Type B pancreatic cell (in vitro differentiated cells): ENCODE measurements at regions not wholly inside any gene's neighbourhood (a gene's known extent, or its start where the extent isn't known, plus 50 kb on each side); places are given as distances from the start of the nearest gene placed in this dataset.

Experiments used
- DNase-seq: peaks from one replicate; pipeline ENCODE4 v3.0.0; 2021; ENCODE audit warnings: mixed read lengths; ENCODE audit not compliant: unreplicated experiment; ENCODE audit errors: extremely low spot score
- H3K27ac Mint-ChIP-seq: 2 replicates; pipeline ENCODE4 v1.8.0; 2021; ENCODE audit warnings: mild to moderate bottlenecking, mixed read lengths
- H3K27me3 Mint-ChIP-seq: 2 replicates; pipeline ENCODE4 v1.8.0; 2021; ENCODE audit warnings: mixed read lengths
- H3K36me3 Mint-ChIP-seq: 2 replicates; pipeline ENCODE4 v1.8.0; 2021; ENCODE audit warnings: mixed read lengths
- H3K4me1 Mint-ChIP-seq: one replicate; pipeline ENCODE4 v1.8.0; 2021; ENCODE audit warnings: mixed read lengths; ENCODE audit not compliant: unreplicated experiment
- H3K4me3 Mint-ChIP-seq: 2 replicates; pipeline ENCODE4 v1.8.0; 2021; ENCODE audit warnings: mild to moderate bottlenecking, mixed read lengths
- H3K9me3 Mint-ChIP-seq: 2 replicates; pipeline ENCODE4 v1.8.0; 2021; ENCODE audit warnings: mixed read lengths
- CTCF ChIP-seq: fragments of 200-600 bp; sonication (generic); conservative IDR thresholded peaks from 2 replicates; pipeline ENCODE4 v1.5.0; 2021; ENCODE audit warnings: antibody characterized with exemption, mild to moderate bottlenecking

- Mint-ChIP-seq H3K4me3 (no peak overlapping the region), H3K27me3 (peaks cover 18% of the 10 kb centered on the region), H3K9me3 (no peaks in the 10 kb centered on the region), H3K36me3 (no peaks in the 10 kb centered on the region), H3K4me1 (no peaks in the 10 kb centered on the region), H3K27ac (no peak overlapping the region)
- DNase-seq = no peak
- no peak for TF ChIP-seq CTCF
These were observed 145.6 kb downstream of the CCDC71L start for GRCh38 chr7:106515321-106515720.

- Mint-ChIP-seq H3K4me1 (no peaks in the 10 kb centered on the region), H3K4me3 (no peak overlapping the region), H3K36me3 (no peaks in the 10 kb centered on the region), H3K27ac (no peak overlapping the region), H3K27me3 (peaks cover 18% of the 10 kb centered on the region), H3K9me3 (no peaks in the 10 kb centered on the region)
- no peak for TF ChIP-seq CTCF
- no peak for DNase-seq
These were observed 146.1 kb downstream of the CCDC71L start for GRCh38 chr7:106514881-106515280.

DNA sequence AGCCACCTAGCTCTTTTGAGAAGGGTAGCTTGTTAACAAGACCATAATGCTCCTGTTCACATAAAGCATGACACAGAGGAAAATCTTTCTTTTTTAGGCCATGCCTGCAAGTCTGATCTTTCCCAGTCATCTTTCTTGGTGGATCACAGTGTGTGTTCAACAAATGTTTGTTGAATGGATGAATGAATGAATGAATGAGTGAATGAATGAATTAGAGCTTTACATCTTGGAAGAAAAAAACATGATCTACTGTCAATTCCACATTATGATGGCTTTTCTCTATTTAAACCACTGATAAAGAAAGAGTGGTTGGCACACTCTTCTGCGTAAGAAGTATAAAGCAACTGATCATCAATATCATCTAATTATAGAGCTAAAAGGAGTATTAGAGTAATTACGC, 148.7 kb downstream of the CCDC71L start:
- DNase-seq = no peak
- H3K27ac Mint-ChIP-seq = no peak overlapping the region
- H3K9me3 Mint-ChIP-seq = no peaks in the 10 kb centered on the region
- no peak for TF ChIP-seq CTCF
- no peaks in the 10 kb centered on the region for H3K4me1 Mint-ChIP-seq
- peaks cover 3% of the 10 kb centered on the region for H3K27me3 Mint-ChIP-seq
- H3K36me3 Mint-ChIP-seq = no peaks in the 10 kb centered on the region
- H3K4me3 Mint-ChIP-seq = no peak overlapping the region

DNA sequence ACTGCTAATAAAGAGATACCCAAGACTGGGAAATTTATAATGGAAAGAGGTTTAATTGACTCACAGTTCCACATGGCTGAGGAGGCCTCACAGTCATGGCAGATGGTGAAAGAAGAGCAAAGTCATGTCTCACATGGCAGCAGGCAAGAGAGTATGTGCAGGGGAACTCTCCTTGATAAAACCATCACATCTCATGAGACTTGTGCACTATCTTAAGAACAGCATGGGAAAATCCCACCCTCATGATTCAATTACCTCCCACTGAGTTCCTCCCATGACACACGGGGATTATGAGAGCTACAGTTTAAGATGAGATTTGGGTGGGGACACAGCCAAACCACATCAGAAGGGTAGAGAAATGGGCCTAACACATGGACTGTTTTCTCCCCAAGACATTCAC, 156.3 kb downstream of the CCDC71L start:
- no peaks in the 10 kb centered on the region for H3K27me3 Mint-ChIP-seq
- DNase-seq = no peak
- no peaks in the 10 kb centered on the region for H3K4me1 Mint-ChIP-seq
- no peaks in the 10 kb centered on the region for H3K9me3 Mint-ChIP-seq
- TF ChIP-seq CTCF = no peak
- no peaks in the 10 kb centered on the region for H3K36me3 Mint-ChIP-seq
- H3K4me3 Mint-ChIP-seq = no peak overlapping the region
- no peak overlapping the region for H3K27ac Mint-ChIP-seq

DNA sequence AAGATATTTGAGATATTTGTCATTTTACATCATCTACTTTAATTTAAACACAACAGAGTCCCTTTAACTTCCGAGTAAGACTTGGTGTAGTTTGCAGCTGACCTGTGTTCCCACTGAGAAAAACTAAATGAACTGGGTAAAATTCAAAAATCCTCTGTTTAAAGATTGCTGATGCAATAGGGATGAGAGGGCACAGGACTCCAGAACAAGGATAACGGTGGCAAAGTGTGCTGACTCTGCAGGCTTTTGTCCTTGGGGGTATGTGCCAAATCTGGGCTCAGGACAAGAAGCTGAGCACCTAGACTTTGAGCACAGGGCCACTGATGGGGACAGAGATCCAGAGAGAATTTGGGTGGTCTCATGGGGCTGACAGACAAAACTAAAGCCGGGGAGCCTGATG, 156.8 kb downstream of the CCDC71L start:
- DNase-seq = no peak
- no peaks in the 10 kb centered on the region for H3K27me3 Mint-ChIP-seq
- H3K9me3 Mint-ChIP-seq = no peaks in the 10 kb centered on the region
- no peak overlapping the region for H3K4me3 Mint-ChIP-seq
- no peak overlapping the region for H3K27ac Mint-ChIP-seq
- H3K4me1 Mint-ChIP-seq = no peaks in the 10 kb centered on the region
- no peaks in the 10 kb centered on the region for H3K36me3 Mint-ChIP-seq
- no peak for TF ChIP-seq CTCF

- Mint-ChIP-seq H3K9me3 (no peaks in the 10 kb centered on the region), H3K4me1 (no peaks in the 10 kb centered on the region)
- no peak for DNase-seq
These were observed 157.3 kb downstream of the CCDC71L start for GRCh38 chr7:106503626-106504025.

More at GRCh38 chr7:106503626-106504025, 157.3 kb downstream of the CCDC71L start:
- Mint-ChIP-seq H3K36me3 (no peaks in the 10 kb centered on the region), H3K27me3 (no peaks in the 10 kb centered on the region), H3K4me3 (no peak overlapping the region), H3K27ac (no peak overlapping the region)
- no peak for TF ChIP-seq CTCF
